GM10266 (cell line): ENCODE measurements at regions not wholly inside any gene's neighbourhood (a gene's known extent, or its start where the extent isn't known, plus 50 kb on each side); places are given as distances from the start of the nearest gene placed in this dataset.
A peak's percentile ranks its signal among the peaks of the same experiment; 100 is the strongest.

Source experiments
- DNase-seq: peaks from one replicate; pipeline ENCODE4 v3.0.0; 2012; ENCODE audit errors: extremely low spot score
- CTCF ChIP-seq: IDR thresholded peaks from 2 replicates; pipeline ENCODE4 v1.5.1; 2012; ENCODE audit warnings: mild to moderate bottlenecking, low read depth; ENCODE audit not compliant: control insufficient read depth, insufficient read depth; ENCODE audit errors: missing control alignments

DNA sequence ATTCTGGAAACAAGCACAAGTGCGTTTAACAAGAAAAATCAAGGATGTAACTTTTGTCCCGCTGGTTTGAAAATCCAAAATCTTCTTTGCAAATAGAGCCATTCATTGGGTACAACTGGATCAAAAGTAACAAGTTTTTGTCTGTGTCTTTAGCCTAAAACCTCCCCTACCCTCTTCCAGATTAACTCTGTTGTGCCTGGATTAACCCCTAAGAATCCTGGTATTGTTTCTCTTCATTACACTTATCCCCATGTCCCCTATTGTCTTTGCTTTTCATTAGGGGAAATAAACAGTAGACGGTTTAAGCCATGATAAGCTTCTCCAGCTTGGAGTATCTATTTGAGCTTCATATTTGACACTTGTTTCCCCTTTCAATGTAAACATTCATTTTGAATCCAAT is 242.1 kb upstream of the ARGLU1 start:
- no peak for TF ChIP-seq CTCF
- DNase-seq, result no peak

GRCh38 chr13:106804991-106805390 is 237.1 kb upstream of the ARGLU1 start:
- no peak for DNase-seq
- no peak for TF ChIP-seq CTCF

GRCh38 chr13:106802917-106803316 is 235.0 kb upstream of the ARGLU1 start:
- DNase-seq, result no peak
- no peak for TF ChIP-seq CTCF

DNA sequence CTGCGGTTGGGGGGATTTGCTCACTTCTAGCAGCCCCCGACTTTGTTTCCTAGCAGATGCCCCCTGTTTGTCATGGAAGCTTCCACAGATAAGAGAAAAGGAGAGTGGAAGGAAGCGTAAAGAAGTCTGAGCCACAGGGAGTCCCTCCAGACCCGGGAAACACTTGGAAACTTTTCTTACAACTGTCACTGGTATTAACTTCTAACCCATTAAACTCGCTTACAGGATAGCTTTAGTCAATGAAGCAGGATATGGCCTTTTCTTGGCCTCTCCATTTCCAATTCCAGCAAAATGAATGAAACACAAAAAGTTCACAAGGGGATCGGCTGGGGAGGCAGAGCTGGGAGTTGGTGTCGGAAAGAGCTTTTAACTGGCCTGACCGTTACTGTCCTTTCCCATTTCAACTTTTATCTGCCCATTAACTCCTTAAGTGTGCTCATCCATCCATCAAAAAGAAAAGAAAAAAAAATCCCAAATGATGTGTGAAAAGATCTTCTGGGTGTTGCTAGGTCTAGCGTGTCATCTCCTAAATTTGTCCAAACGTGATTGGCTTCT is 231.9 kb upstream of the ARGLU1 start:
- no peak for DNase-seq
- TF ChIP-seq CTCF, result no peak

DNA sequence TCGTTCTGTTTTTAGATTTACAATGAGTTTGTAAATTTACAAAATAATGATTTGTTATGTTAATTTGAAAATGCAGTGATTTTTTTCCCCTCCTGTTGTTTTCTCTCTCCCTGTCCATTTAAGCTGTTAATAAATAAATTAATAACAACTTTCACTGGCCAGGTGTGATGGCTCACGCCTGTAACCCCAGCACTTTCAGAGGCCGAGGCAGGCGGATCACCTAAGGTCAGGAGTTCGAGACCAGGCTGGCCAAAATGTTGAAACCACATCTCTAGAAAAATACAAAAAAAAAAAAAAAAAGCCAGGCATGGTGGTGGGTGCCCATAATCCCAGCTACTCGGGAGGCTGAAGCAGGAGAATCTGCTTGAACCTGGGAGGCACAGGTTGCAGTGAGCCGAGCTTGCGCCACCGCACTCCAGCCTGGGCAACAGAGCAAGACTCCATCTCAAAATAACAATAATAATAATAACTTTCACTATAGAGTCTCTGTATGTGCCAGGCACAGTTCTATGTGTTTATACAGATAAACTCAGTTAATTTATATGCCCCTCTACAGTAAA is 229.2 kb upstream of the ARGLU1 start:
- no peak for TF ChIP-seq CTCF
- no peak for DNase-seq

GRCh38 chr13:106796280-106797047 is 228.5 kb upstream of the ARGLU1 start:
- no peak for TF ChIP-seq CTCF
- peak; percentile 10 for DNase-seq

GRCh38 chr13:106795847-106796246 is 227.9 kb upstream of the ARGLU1 start:
- no peak for DNase-seq
- TF ChIP-seq CTCF, result no peak
